ENCODE measurements at regions not wholly inside any gene's neighbourhood (a gene's known extent, or its start where the extent isn't known, plus 50 kb on each side); places are given as distances from the start of the nearest gene placed in this dataset.

- TF ChIP-seq SPI1 (IDR thresholded peaks at IDR 0.05; ENCODE audit: borderline replicate concordance, low read depth) (no peak), CTCF (IDR thresholded peaks at IDR 0.05; ENCODE audit: insufficient read depth, low read length) (no peak), POLR2AphosphoS5 (IDR thresholded peaks at IDR 0.05; ENCODE audit: low read depth) (no peak), REST (IDR thresholded peaks at IDR 0.05; ENCODE audit: insufficient replicate concordance, low read depth) (no peak), GABPA (IDR thresholded peaks at IDR 0.05; ENCODE audit: low read depth) (no peak)
These were observed 1104.2 kb downstream of the BCL11A start for GRCh38 chr2:59449274-59449673.

Measured in HL-60 (cell line).